Stimulated activated CD4-positive, alpha-beta T cell treated with anti-CD3 and anti-CD28 coated beads, Interleukin-4, amount 100 ng/mL, for 24 hours (primary cell): ENCODE measurements at regions not wholly inside any gene's neighbourhood (a gene's known extent, or its start where the extent isn't known, plus 50 kb on each side); places are given as distances from the start of the nearest gene placed in this dataset.
"Not testable (repeated sequence)": the region's sequence is repeated elsewhere in the genome, so short reads cannot be mapped to it uniquely, and the experiment has no call there.

Experiments
- DNase-seq: peaks from one replicate; pipeline ENCODE4 v3.0.0-alpha.2; 2020

GRCh38 chr15:38746211-38746610 is 181.6 kb upstream of the RASGRP1 start:
- DNase-seq, result no peak

GRCh38 chr15:38748710-38749109 is 184.1 kb upstream of the RASGRP1 start:
- no peak for DNase-seq

GRCh38 chr15:38750786-38751185 is 186.2 kb upstream of the RASGRP1 start:
- DNase-seq, result no peak

- no peak for DNase-seq
Observed at GRCh38 chr15:38755718-38756117, 191.1 kb upstream of the RASGRP1 start.

- no peak for DNase-seq
Observed at GRCh38 chr15:38756441-38756840, 191.8 kb upstream of the RASGRP1 start.

GRCh38 chr15:38758043-38758442 is 193.4 kb upstream of the RASGRP1 start:
- DNase-seq, result no peak

GRCh38 chr15:38761681-38762080 is 197.1 kb upstream of the RASGRP1 start:
- DNase-seq, result no peak

- no peak for DNase-seq
Observed at GRCh38 chr15:38768970-38769369, 204.4 kb upstream of the RASGRP1 start.

- no peak for DNase-seq
Observed at GRCh38 chr15:38769492-38769891, 204.9 kb upstream of the RASGRP1 start.

- not testable (repeated sequence) for DNase-seq
Observed at GRCh38 chr15:38774076-38774475, 209.5 kb upstream of the RASGRP1 start.

- no peak for DNase-seq
Observed at GRCh38 chr15:38781196-38781595, 216.6 kb upstream of the RASGRP1 start.

GRCh38 chr15:38782156-38782555 is 217.5 kb upstream of the RASGRP1 start:
- DNase-seq, result no peak

GRCh38 chr15:38788918-38789317 is 224.3 kb upstream of the RASGRP1 start:
- no peak for DNase-seq

- no peak for DNase-seq
Observed at GRCh38 chr15:38789566-38789965, 225.0 kb upstream of the RASGRP1 start.

GRCh38 chr15:38793206-38793810 is 228.7 kb upstream of the RASGRP1 start:
- no peak for DNase-seq

GRCh38 chr15:38795471-38796245 is 231.0 kb upstream of the RASGRP1 start:
- DNase-seq, result no peak

GRCh38 chr15:38796589-38796988 is 232.0 kb upstream of the RASGRP1 start:
- DNase-seq, result no peak

GRCh38 chr15:38797506-38797905 is 232.9 kb upstream of the RASGRP1 start:
- not testable (repeated sequence) for DNase-seq

- not testable (repeated sequence) for DNase-seq
Observed at GRCh38 chr15:38799202-38799601, 234.6 kb upstream of the RASGRP1 start.

- no peak for DNase-seq
Observed at GRCh38 chr15:38809621-38810020, 245.0 kb upstream of the RASGRP1 start.

- no peak for DNase-seq
Observed at GRCh38 chr15:38810686-38811085, 246.1 kb upstream of the RASGRP1 start.

GRCh38 chr15:38814254-38814653 is 249.6 kb upstream of the RASGRP1 start:
- not testable (repeated sequence) for DNase-seq

GRCh38 chr15:38814891-38815290 is 250.3 kb upstream of the RASGRP1 start:
- DNase-seq, result no peak

GRCh38 chr15:38817427-38818156 is 253.0 kb upstream of the RASGRP1 start:
- peak; percentile 80 for DNase-seq
